ENCODE measurements at regions not wholly inside any gene's neighbourhood (a gene's known extent, or its start where the extent isn't known, plus 50 kb on each side); places are given as distances from the start of the nearest gene placed in this dataset.

GRCh38 chr14:60349663-60350365, 100.8 kb downstream of the PPM1A start:
- DNase-seq, result peak; percentile 29

- DNase-seq, result no peak
Observed at GRCh38 chr14:60350366-60350720, 101.3 kb downstream of the PPM1A start.

- DNase-seq, result no peak
Observed at GRCh38 chr14:60353420-60353819, 104.4 kb downstream of the PPM1A start.

GRCh38 chr14:60355768-60356167, 106.7 kb downstream of the PPM1A start:
- no peak for DNase-seq

- DNase-seq, result no peak
Observed at GRCh38 chr14:60356386-60356785, 107.4 kb downstream of the PPM1A start.

- no peak for DNase-seq
Observed at GRCh38 chr14:60356906-60357550, 108.0 kb downstream of the PPM1A start.

GRCh38 chr14:60357551-60358149, 108.6 kb downstream of the PPM1A start:
- DNase-seq, result no peak

GRCh38 chr14:60363275-60363674, 114.3 kb downstream of the PPM1A start:
- DNase-seq, result no peak

- no peak for DNase-seq
Observed at GRCh38 chr14:60363687-60364086, 114.7 kb downstream of the PPM1A start.

GRCh38 chr14:60381909-60382308, 104.0 kb downstream of the C14orf39 start:
- DNase-seq, result no peak
